ENCODE measurements at regions not wholly inside any gene's neighbourhood (a gene's known extent, or its start where the extent isn't known, plus 50 kb on each side); places are given as distances from the start of the nearest gene placed in this dataset.

DNA sequence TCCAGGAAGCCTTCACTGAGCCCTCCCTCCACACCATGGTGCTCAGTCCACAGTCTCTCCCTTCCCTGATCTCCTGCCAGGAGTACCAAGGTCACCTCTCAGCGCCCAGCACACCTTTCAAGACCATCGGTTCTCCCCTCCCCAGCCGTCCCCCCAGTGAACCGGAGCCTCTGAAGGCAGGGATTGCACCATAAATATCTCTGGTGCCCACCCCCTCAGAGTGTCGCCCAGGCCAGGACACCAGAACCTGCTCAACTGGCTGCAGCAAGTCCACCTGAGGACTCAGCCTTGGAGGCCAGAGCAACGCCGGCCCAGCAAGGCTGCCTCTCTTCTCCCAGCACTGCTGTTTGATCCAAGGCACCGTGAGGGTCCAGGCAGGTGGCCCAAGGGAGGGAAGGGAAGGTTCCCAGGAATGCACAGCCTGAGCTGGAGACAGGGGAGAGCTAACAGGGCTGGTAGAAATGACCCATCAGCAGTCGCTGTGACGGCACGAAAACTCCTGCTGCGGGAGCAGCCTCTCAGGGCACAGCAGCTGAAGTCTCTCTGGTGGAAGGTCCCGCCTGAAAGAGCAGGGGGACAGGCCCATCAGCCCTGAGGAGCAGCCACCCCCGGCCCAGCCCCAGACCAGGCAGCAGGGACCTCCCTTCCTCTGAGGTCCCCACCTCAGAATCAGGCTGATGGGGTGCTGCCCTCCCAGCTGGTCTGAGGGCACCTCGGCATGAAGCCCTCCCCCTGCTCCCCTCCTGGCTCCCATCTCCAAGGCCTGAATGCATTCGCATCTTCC, 80.3 kb downstream of the BUD13 start:
- DNase-seq, result no peak
- Histone ChIP-seq H3K9me3 (no peaks in the 10 kb centered on the region), H3K4me3 (no peak overlapping the region), H3K36me3 (no peaks in the 10 kb centered on the region), H3K4me1 (peaks cover 0 to 23% (median 5%) of the 10 kb centered on the region in 3 donors), H3K27ac (no peak overlapping the region), H3K27me3 (peaks cover 0 to 39% (median 0%) of the 10 kb centered on the region in 4 donors)
- TF ChIP-seq POLR2A (IDR thresholded peaks at IDR 0.05) (no peak), CTCF (IDR thresholded peaks at IDR 0.05) (no peak)
- WGBS, 2 donors, result 68 to 79% methylated on average over 3 to 7 of the region's 16 CpGs
- intact Hi-C loops (cut with DNase I), result no loop called here

- H3K4me1 ChIP-seq, result peaks cover 0 to 21% (median 5%) of the 10 kb centered on the region in 3 donors
- no peaks in the 10 kb centered on the region for H3K9me3 ChIP-seq
- peaks cover 0 to 39% (median 0%) of the 10 kb centered on the region in 4 donors for H3K27me3 ChIP-seq
- no peaks in the 10 kb centered on the region for H3K36me3 ChIP-seq
- no peak for DNase-seq
- WGBS, 2 donors, result 1 to 58% methylated on average over 2 to 7 of the region's 10 CpGs
- no peak overlapping the region for H3K27ac ChIP-seq
- intact Hi-C loops (cut with DNase I), result no loop called here
- TF ChIP-seq CTCF (IDR thresholded peaks at IDR 0.05), result peak; percentile 24 to 86 (median 71)
- no peak for TF ChIP-seq POLR2A (IDR thresholded peaks at IDR 0.05)
- no peak overlapping the region for H3K4me3 ChIP-seq
These were observed 81.0 kb downstream of the BUD13 start for GRCh38 chr11:116691771-116692177.

GRCh38 chr11:116690611-116691010, 82.2 kb downstream of the BUD13 start:
- no peak for DNase-seq
- no peaks in the 10 kb centered on the region for H3K9me3 ChIP-seq
- 71 to 72% methylated on average over 9 of the region's 9 CpGs for WGBS, 2 donors
- H3K27ac ChIP-seq, result no peak overlapping the region
- H3K4me1 ChIP-seq, result peaks cover 0 to 15% (median 5%) of the 10 kb centered on the region in 3 donors
- peaks cover 0 to 39% (median 0%) of the 10 kb centered on the region in 4 donors for H3K27me3 ChIP-seq
- no peaks in the 10 kb centered on the region for H3K36me3 ChIP-seq
- intact Hi-C loops (cut with DNase I), result no loop called here
- TF ChIP-seq CTCF (IDR thresholded peaks at IDR 0.05), result no peak
- no peak for TF ChIP-seq POLR2A (IDR thresholded peaks at IDR 0.05)
- no peak overlapping the region for H3K4me3 ChIP-seq

GRCh38 chr11:116689413-116690127, 83.2 kb downstream of the BUD13 start:
- no peak for TF ChIP-seq POLR2A (IDR thresholded peaks at IDR 0.05)
- no peak for TF ChIP-seq CTCF (IDR thresholded peaks at IDR 0.05)
- Histone ChIP-seq H3K27ac (no peak overlapping the region), H3K9me3 (no peaks in the 10 kb centered on the region), H3K36me3 (no peaks in the 10 kb centered on the region), H3K4me1 (peaks cover 0 to 15% (median 5%) of the 10 kb centered on the region in 3 donors), H3K4me3 (no peak overlapping the region), H3K27me3 (peaks cover 0 to 30% (median 0%) of the 10 kb centered on the region in 4 donors)
- DNase-seq, result no peak
- WGBS, 2 donors, result 68 to 78% methylated on average over 8 to 9 of the region's 12 CpGs
- intact Hi-C loops (cut with DNase I), result no loop called here

DNA sequence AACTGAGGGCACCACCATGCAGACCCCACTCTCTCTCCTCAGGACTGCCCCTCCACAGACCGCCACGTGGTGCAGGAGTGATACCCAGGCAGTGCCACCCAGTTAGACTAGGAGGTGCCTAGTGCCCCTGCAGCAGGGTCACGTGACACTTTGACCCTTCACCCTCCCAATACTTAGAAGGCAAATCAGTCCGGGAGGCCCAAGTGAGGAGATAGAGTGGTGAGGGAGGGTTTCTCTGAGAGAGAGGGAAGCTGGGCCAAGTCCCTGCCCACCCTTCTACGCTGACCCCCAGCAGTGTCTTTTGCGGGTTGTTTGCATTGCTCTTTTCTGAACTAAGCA, 84.6 kb downstream of the BUD13 start:
- Histone ChIP-seq H3K9me3 (no peaks in the 10 kb centered on the region), H3K36me3 (no peaks in the 10 kb centered on the region), H3K4me3 (no peak overlapping the region), H3K4me1 (peaks cover 0 to 4% (median 0%) of the 10 kb centered on the region in 3 donors), H3K27me3 (peaks cover 0 to 27% (median 0%) of the 10 kb centered on the region in 4 donors), H3K27ac (no peak overlapping the region)
- 56 to 77% methylated on average over 3 to 5 of the region's 6 CpGs for WGBS, 2 donors
- DNase-seq, result no peak
- intact Hi-C loops (cut with DNase I), result no loop called here
- TF ChIP-seq POLR2A (IDR thresholded peaks at IDR 0.05), result no peak

Measured in esophagus squamous epithelium (tissue), 5 donors.